H9 (cell line): ENCODE measurements at regions not wholly inside any gene's neighbourhood (a gene's known extent, or its start where the extent isn't known, plus 50 kb on each side); places are given as distances from the start of the nearest gene placed in this dataset.
"Not testable (repeated sequence)": the region's sequence is repeated elsewhere in the genome, so short reads cannot be mapped to it uniquely, and the experiment has no call there.

Experiments
- DNase-seq: peaks from one replicate; pipeline ENCODE4 v3.0.0-alpha.2; 2017
- H2AFZ ChIP-seq: one replicate; pipeline ENCODE4 v1.6.1; 2013; ENCODE audit warnings: mild to moderate bottlenecking, low read length, control low read depth, moderate library complexity
- H2AK5ac ChIP-seq: 2 replicates; pipeline ENCODE4 v1.6.1; 2013; ENCODE audit warnings: low read length, control low read depth, mixed read lengths; ENCODE audit not compliant: insufficient read length
- H2BK120ac ChIP-seq: one replicate; pipeline ENCODE4 v1.6.1; 2013; ENCODE audit warnings: low read depth, mild to moderate bottlenecking, low read length, control low read depth, inconsistent platforms; ENCODE audit not compliant: poor library complexity, severe bottlenecking
- H2BK12ac ChIP-seq: 2 replicates; pipeline ENCODE4 v1.6.1; 2013; ENCODE audit warnings: low read length, control low read depth, mixed read lengths, low read depth; ENCODE audit not compliant: insufficient read length
- H2BK15ac ChIP-seq: 2 replicates; pipeline ENCODE4 v1.6.1; 2013; ENCODE audit warnings: low read depth, low read length, control low read depth
- H2BK20ac ChIP-seq: one replicate; pipeline ENCODE4 v1.6.1; 2013; ENCODE audit warnings: low read depth, mild to moderate bottlenecking, low read length, control low read depth, inconsistent platforms; ENCODE audit not compliant: poor library complexity, severe bottlenecking
- H2BK5ac ChIP-seq: 2 replicates; pipeline ENCODE4 v1.6.1; 2013; ENCODE audit warnings: low read length, control low read depth, mixed read lengths; ENCODE audit not compliant: insufficient read length
- H3K14ac ChIP-seq: 2 replicates; pipeline ENCODE4 v1.6.1; 2013; ENCODE audit warnings: low read length, control low read depth; ENCODE audit not compliant: insufficient read depth
- H3K18ac ChIP-seq: 2 replicates; pipeline ENCODE4 v1.6.1; 2013; ENCODE audit warnings: low read depth, mild to moderate bottlenecking, mixed read lengths, low read length, control low read depth; ENCODE audit not compliant: insufficient read length
- H3K23ac ChIP-seq: 2 replicates; pipeline ENCODE4 v1.6.1; 2013; ENCODE audit warnings: low read length, control low read depth, mixed read lengths, low read depth; ENCODE audit not compliant: insufficient read length
- H3K23me2 ChIP-seq: 2 replicates; pipeline ENCODE4 v1.6.1; 2013; ENCODE audit warnings: low read depth, mild to moderate bottlenecking, mixed read lengths, low read length, control low read depth; ENCODE audit not compliant: insufficient read length, poor library complexity, severe bottlenecking
- H3K27ac ChIP-seq: 2 replicates; pipeline ENCODE4 v1.5.1; 2013; ENCODE audit warnings: low read length, control low read depth, mixed read lengths, low read depth; ENCODE audit not compliant: insufficient read length
- H3K27me3 ChIP-seq: 2 replicates; pipeline ENCODE4 v1.6.1; 2013; ENCODE audit warnings: low read length, control low read depth, inconsistent platforms; ENCODE audit not compliant: insufficient read depth
- H3K4ac ChIP-seq: 2 replicates; pipeline ENCODE4 v1.6.1; 2013; ENCODE audit warnings: low read depth, mild to moderate bottlenecking, control low read depth, inconsistent platforms, low read length, moderate library complexity
- H3K4me1 ChIP-seq: 2 replicates; pipeline ENCODE4 v1.6.1; 2013; ENCODE audit warnings: low read length, control low read depth, inconsistent platforms; ENCODE audit not compliant: insufficient read depth
- H3K4me2 ChIP-seq: 2 replicates; pipeline ENCODE4 v1.6.1; 2013; ENCODE audit warnings: low read length, control low read depth, mixed read lengths; ENCODE audit not compliant: insufficient read length, insufficient read depth
- H3K56ac ChIP-seq: 2 replicates; pipeline ENCODE4 v1.6.1; 2013; ENCODE audit warnings: low read depth, mild to moderate bottlenecking, mixed read lengths, low read length, control low read depth; ENCODE audit not compliant: insufficient read length
- H3K79me1 ChIP-seq: 2 replicates; pipeline ENCODE4 v1.6.1; 2013; ENCODE audit warnings: low read depth, mild to moderate bottlenecking, moderate library complexity, low read length, control low read depth, inconsistent platforms; ENCODE audit not compliant: insufficient read depth, poor library complexity, severe bottlenecking
- H3K79me2 ChIP-seq: 2 replicates; pipeline ENCODE4 v1.6.1; 2013; ENCODE audit warnings: low read length, control low read depth, inconsistent platforms; ENCODE audit not compliant: insufficient read depth
- H3K9ac ChIP-seq: 2 replicates; pipeline ENCODE4 v1.6.1; 2013; ENCODE audit warnings: low read length, control low read depth, mixed read lengths; ENCODE audit not compliant: insufficient read length; ENCODE audit errors: extremely low read depth
- H3K9me3 ChIP-seq: one replicate; pipeline ENCODE4 v1.6.1; 2013; ENCODE audit warnings: low read depth, low read length, inconsistent platforms; ENCODE audit not compliant: control insufficient read depth
- H3T11ph ChIP-seq: one replicate; pipeline ENCODE4 v1.6.1; 2013; ENCODE audit warnings: mild to moderate bottlenecking, low read length, control low read depth, inconsistent platforms
- H4K20me1 ChIP-seq: one replicate; pipeline ENCODE4 v1.6.1; 2013; ENCODE audit not compliant: control insufficient read depth, insufficient read length, insufficient read depth
- H4K5ac ChIP-seq: 2 replicates; pipeline ENCODE4 v1.6.1; 2013; ENCODE audit warnings: low read depth, mild to moderate bottlenecking, mixed read lengths, low read length, control low read depth; ENCODE audit not compliant: insufficient read length
- H4K8ac ChIP-seq: replicated peaks from 2 replicates; pipeline ENCODE4 v1.6.1; 2013; ENCODE audit warnings: low read length, control low read depth, mixed read lengths, low read depth; ENCODE audit not compliant: insufficient read length
- H4K91ac ChIP-seq: 2 replicates; pipeline ENCODE4 v1.6.1; 2013; ENCODE audit warnings: low read depth, mild to moderate bottlenecking, moderate library complexity, mixed read lengths, low read length, control low read depth; ENCODE audit not compliant: insufficient read length
- H3K27ac Mint-ChIP-seq, 3 experiments: 2 replicates in 2 of 3; 3 replicates in 1 of 3; pipeline ENCODE4 v1.8.0; 2020 to 2021; ENCODE audit warnings: mixed read lengths in 3 of 3, mild to moderate bottlenecking in 1 of 3, moderate library complexity in 1 of 3
- H3K27me3 Mint-ChIP-seq: 2 replicates; pipeline ENCODE4 v1.8.0; 2021; ENCODE audit warnings: low read depth, mild to moderate bottlenecking, moderate library complexity, mixed read lengths
- H3K36me3 Mint-ChIP-seq, 3 experiments: 2 replicates in 2 of 3; 3 replicates in 1 of 3; pipeline ENCODE4 v1.8.0; 2020 to 2021; ENCODE audit warnings: low read depth in 3 of 3, mixed read lengths in 3 of 3; ENCODE audit not compliant: insufficient read depth in 1 of 3
- H3K4me1 Mint-ChIP-seq, 2 experiments: 2 replicates each; pipeline ENCODE4 v1.8.0; 2020; ENCODE audit warnings: mixed read lengths in 2 of 2
- H3K4me3 Mint-ChIP-seq, 2 experiments: 2 replicates in 1 of 2; 3 replicates in 1 of 2; pipeline ENCODE4 v1.8.0; 2020 to 2021; ENCODE audit warnings: mild to moderate bottlenecking in 2 of 2, mixed read lengths in 2 of 2, moderate library complexity in 1 of 2
- H3K9me3 Mint-ChIP-seq, 2 experiments: 2 replicates in 1 of 2; 3 replicates in 1 of 2; pipeline ENCODE4 v1.8.0; 2020; ENCODE audit warnings: mild to moderate bottlenecking in 2 of 2, mixed read lengths in 2 of 2, moderate library complexity in 1 of 2
- CTCF ChIP-seq: fragments of 200-600 bp; sonication (generic); conservative IDR thresholded peaks from 3 replicates; pipeline ENCODE4 v1.8.0; 2021; ENCODE audit warnings: antibody characterized with exemption, mild to moderate bottlenecking
- WGBS: extraction: QIAGEN DNeasy Blood & Tissue Kit; methylation state at CpG from one replicate; pipeline ENCODE4 v1.1.7; 2013; ENCODE audit warnings: missing lambda C conversion rate, low lambda C conversion rate, mixed read lengths; ENCODE audit not compliant: insufficient read length; ENCODE audit errors: extremely low coverage; 5-methylcytosine and 5-hydroxymethylcytosine counted together

GRCh38 chr3:193149998-193150397, 91.0 kb upstream of the PLAAT1 start:
- Histone ChIP-seq H3K9ac (no peak overlapping the region), H3T11ph (no peak overlapping the region), H4K20me1 (no peaks in the 10 kb centered on the region), H4K8ac (no peak overlapping the region), H4K5ac (no peak overlapping the region), H3K23ac (no peak overlapping the region), H3K27ac (no peak overlapping the region), H3K79me1 (no peaks in the 10 kb centered on the region), H3K4ac (no peak overlapping the region), H3K9me3 (no peaks in the 10 kb centered on the region), H4K91ac (no peak overlapping the region), H2BK5ac (no peak overlapping the region), H3K4me2 (no peak overlapping the region), H3K14ac (no peak overlapping the region), H3K18ac (no peak overlapping the region), H2BK15ac (no peak overlapping the region), H2BK12ac (no peak overlapping the region), H3K23me2 (no peaks in the 10 kb centered on the region), H2AK5ac (no peak overlapping the region), H2BK120ac (no peak overlapping the region), H2AFZ (no peak overlapping the region), H3K56ac (no peak overlapping the region), H2BK20ac (no peak overlapping the region), H3K27me3 (no peaks in the 10 kb centered on the region), H3K79me2 (no peaks in the 10 kb centered on the region), H3K4me1 (no peaks in the 10 kb centered on the region)
- H3K4me3 Mint-ChIP-seq = no peak overlapping the region
- H3K4me1 Mint-ChIP-seq = peaks cover 0 to 6% of the 10 kb centered on the region in 2 experiments; a peak in 1 of 4 replicates
- DNase-seq = no peak
- H3K27ac Mint-ChIP-seq = no peak overlapping the region
- WGBS = no CpG with 5 or more reads among the region's 2 CpGs
- no peaks in the 10 kb centered on the region for H3K27me3 Mint-ChIP-seq
- TF ChIP-seq CTCF = no peak
- no peaks in the 10 kb centered on the region for H3K36me3 Mint-ChIP-seq
- H3K9me3 Mint-ChIP-seq = no peaks in the 10 kb centered on the region

GRCh38 chr3:193155044-193155781, 85.8 kb upstream of the PLAAT1 start:
- not testable (repeated sequence) for H3K56ac ChIP-seq, H3K27ac ChIP-seq, H2AFZ ChIP-seq, H4K91ac ChIP-seq, H3K27me3 ChIP-seq, H3K9me3 ChIP-seq, H3K36me3 Mint-ChIP-seq, H3K4me1 Mint-ChIP-seq, H3T11ph ChIP-seq, H2AK5ac ChIP-seq, H2BK120ac ChIP-seq, H3K79me2 ChIP-seq, H2BK5ac ChIP-seq, H3K79me1 ChIP-seq, H3K18ac ChIP-seq, H3K4me1 ChIP-seq, H4K8ac ChIP-seq, H3K27me3 Mint-ChIP-seq, H3K4ac ChIP-seq, H3K4me3 Mint-ChIP-seq, H3K14ac ChIP-seq, H3K23me2 ChIP-seq, H2BK20ac ChIP-seq, H3K4me2 ChIP-seq, H3K23ac ChIP-seq, H4K5ac ChIP-seq, DNase-seq, H2BK15ac ChIP-seq, H3K27ac Mint-ChIP-seq, H3K9me3 Mint-ChIP-seq, H4K20me1 ChIP-seq, H3K9ac ChIP-seq, H2BK12ac ChIP-seq
- WGBS = no CpG with 5 or more reads among the region's 3 CpGs
